ENCODE measurements at regions not wholly inside any gene's neighbourhood (a gene's known extent, or its start where the extent isn't known, plus 50 kb on each side); places are given as distances from the start of the nearest gene placed in this dataset.

- no peak overlapping the region for H3K27ac ChIP-seq (ENCODE audit: low read depth, low read length)
- H4K91ac ChIP-seq (ENCODE audit: low read depth, low read length): no peak overlapping the region
- no peaks in the 10 kb centered on the region for H3K79me1 ChIP-seq (ENCODE audit: low read length)
- H2AK5ac ChIP-seq (ENCODE audit: low read length): no peak overlapping the region
- H3K9me3 ChIP-seq (ENCODE audit: insufficient read depth, low read depth, low read length): no peaks in the 10 kb centered on the region
- no CpG with 5 or more reads among the region's 6 CpGs for WGBS (ENCODE audit: extremely low coverage, insufficient coverage, insufficient read length)
- H2BK12ac ChIP-seq (ENCODE audit: low read length): no peak overlapping the region
- no peak overlapping the region for H3K4me2 ChIP-seq (ENCODE audit: low read length)
- no peak overlapping the region for H3K14ac ChIP-seq (ENCODE audit: low read length)
- no peak overlapping the region for H3K9ac ChIP-seq (ENCODE audit: low read length)
- DNase-seq: no peak
- no peaks in the 10 kb centered on the region for H3K27me3 ChIP-seq (ENCODE audit: insufficient read depth, low read length)
- no peaks in the 10 kb centered on the region for H3K36me3 ChIP-seq (ENCODE audit: control insufficient read depth in 1 of 2, insufficient read depth in 2 of 2, low read length in 2 of 2)
- no peaks in the 10 kb centered on the region for H3K79me2 ChIP-seq (ENCODE audit: control insufficient read depth, insufficient read depth, low read length, poor library complexity)
- H2AFZ ChIP-seq (ENCODE audit: insufficient read depth, low read length, poor library complexity): no peak overlapping the region
- H4K12ac ChIP-seq (ENCODE audit: low read depth, low read length): no peak overlapping the region
- H2BK5ac ChIP-seq (ENCODE audit: low read depth, low read length, poor library complexity): no peak overlapping the region
- H3K4me1 ChIP-seq (ENCODE audit: control insufficient read depth in 1 of 2, insufficient read depth in 2 of 2, low read length in 2 of 2): no peaks in the 10 kb centered on the region
- no peak overlapping the region for H2BK120ac ChIP-seq (ENCODE audit: insufficient read depth, low read length, poor library complexity)
- H4K8ac ChIP-seq (ENCODE audit: low read depth, low read length): no peak overlapping the region
- H3K18ac ChIP-seq (ENCODE audit: low read length): no peak overlapping the region
- H3K4ac ChIP-seq (ENCODE audit: low read depth, low read length): no peak overlapping the region
- no peak overlapping the region for H3K4me3 ChIP-seq (ENCODE audit: low read depth, low read length)
- no peak overlapping the region for H3K23ac ChIP-seq (ENCODE audit: low read length)
Observed at GRCh38 chr7:24039991-24040624, 243.9 kb upstream of the NPY start.

GRCh38 chr7:24042028-24042427 is 242.0 kb upstream of the NPY start:
- Histone ChIP-seq H2BK12ac (ENCODE audit: low read length) (no peak overlapping the region), H4K12ac (ENCODE audit: low read depth, low read length) (no peak overlapping the region), H2AFZ (ENCODE audit: insufficient read depth, low read length, poor library complexity) (no peak overlapping the region), H3K36me3 (ENCODE audit: control insufficient read depth in 1 of 2, insufficient read depth in 2 of 2, low read length in 2 of 2) (no peaks in the 10 kb centered on the region), H2BK120ac (ENCODE audit: insufficient read depth, low read length, poor library complexity) (no peak overlapping the region), H3K4me1 (ENCODE audit: control insufficient read depth in 1 of 2, insufficient read depth in 2 of 2, low read length in 2 of 2) (no peaks in the 10 kb centered on the region), H3K14ac (ENCODE audit: low read length) (no peak overlapping the region), H2BK5ac (ENCODE audit: low read depth, low read length, poor library complexity) (no peak overlapping the region), H3K9me3 (ENCODE audit: insufficient read depth, low read depth, low read length) (no peaks in the 10 kb centered on the region), H3K79me1 (ENCODE audit: low read length) (no peaks in the 10 kb centered on the region), H3K4me3 (ENCODE audit: low read depth, low read length) (no peak overlapping the region), H3K27me3 (ENCODE audit: insufficient read depth, low read length) (no peaks in the 10 kb centered on the region), H3K23ac (ENCODE audit: low read length) (no peak overlapping the region), H3K4ac (ENCODE audit: low read depth, low read length) (no peak overlapping the region), H3K79me2 (ENCODE audit: control insufficient read depth, insufficient read depth, low read length, poor library complexity) (no peaks in the 10 kb centered on the region), H2AK5ac (ENCODE audit: low read length) (no peak overlapping the region), H3K18ac (ENCODE audit: low read length) (no peak overlapping the region), H4K91ac (ENCODE audit: low read depth, low read length) (no peak overlapping the region), H3K27ac (ENCODE audit: low read depth, low read length) (no peak overlapping the region), H4K8ac (ENCODE audit: low read depth, low read length) (no peak overlapping the region), H3K9ac (ENCODE audit: low read length) (no peak overlapping the region), H3K4me2 (ENCODE audit: low read length) (no peak overlapping the region)
- no CpG with 5 or more reads among the region's 5 CpGs for WGBS (ENCODE audit: extremely low coverage, insufficient coverage, insufficient read length)
- no peak for DNase-seq

GRCh38 chr7:24049296-24049695 is 234.7 kb upstream of the NPY start:
- Histone ChIP-seq H4K8ac (ENCODE audit: low read depth, low read length) (no peak overlapping the region), H3K4me3 (ENCODE audit: low read depth, low read length) (no peak overlapping the region)
- DNase-seq: no peak

GRCh38 chr7:24050991-24051560 is 232.9 kb upstream of the NPY start:
- Histone ChIP-seq H3K4me1 (ENCODE audit: control insufficient read depth in 1 of 2, insufficient read depth in 2 of 2, low read length in 2 of 2) (no peaks in the 10 kb centered on the region), H3K4me3 (ENCODE audit: low read depth, low read length) (no peak overlapping the region), H3K4me2 (ENCODE audit: low read length) (no peak overlapping the region), H3K4ac (ENCODE audit: low read depth, low read length) (no peak overlapping the region), H4K8ac (ENCODE audit: low read depth, low read length) (no peak overlapping the region), H3K79me2 (ENCODE audit: control insufficient read depth, insufficient read depth, low read length, poor library complexity) (no peaks in the 10 kb centered on the region), H3K9ac (ENCODE audit: low read length) (no peak overlapping the region), H2BK12ac (ENCODE audit: low read length) (no peak overlapping the region), H3K27me3 (ENCODE audit: insufficient read depth, low read length) (no peaks in the 10 kb centered on the region), H2BK5ac (ENCODE audit: low read depth, low read length, poor library complexity) (no peak overlapping the region), H3K23ac (ENCODE audit: low read length) (no peak overlapping the region), H4K91ac (ENCODE audit: low read depth, low read length) (no peak overlapping the region), H2AK5ac (ENCODE audit: low read length) (peak overlapping the region; percentile 46), H2AFZ (ENCODE audit: insufficient read depth, low read length, poor library complexity) (no peak overlapping the region), H3K9me3 (ENCODE audit: insufficient read depth, low read depth, low read length) (no peaks in the 10 kb centered on the region), H3K27ac (ENCODE audit: low read depth, low read length) (no peak overlapping the region), H4K12ac (ENCODE audit: low read depth, low read length) (no peak overlapping the region), H2BK120ac (ENCODE audit: insufficient read depth, low read length, poor library complexity) (no peak overlapping the region), H3K79me1 (ENCODE audit: low read length) (no peaks in the 10 kb centered on the region), H3K36me3 (ENCODE audit: control insufficient read depth in 1 of 2, insufficient read depth in 2 of 2, low read length in 2 of 2) (no peaks in the 10 kb centered on the region), H3K14ac (ENCODE audit: low read length) (no peak overlapping the region), H3K18ac (ENCODE audit: low read length) (no peak overlapping the region)
- WGBS (ENCODE audit: extremely low coverage, insufficient coverage, insufficient read length): no CpG with 5 or more reads among the region's 7 CpGs
- DNase-seq: peak in 1 of 2 donors; percentile 30

More at GRCh38 chr7:24049296-24049695, 234.7 kb upstream of the NPY start:
- Histone ChIP-seq H4K12ac (ENCODE audit: low read depth, low read length) (no peak overlapping the region), H2AFZ (ENCODE audit: insufficient read depth, low read length, poor library complexity) (no peak overlapping the region), H2BK12ac (ENCODE audit: low read length) (no peak overlapping the region), H3K79me2 (ENCODE audit: control insufficient read depth, insufficient read depth, low read length, poor library complexity) (no peaks in the 10 kb centered on the region), H3K79me1 (ENCODE audit: low read length) (no peaks in the 10 kb centered on the region), H3K4me1 (ENCODE audit: control insufficient read depth in 1 of 2, insufficient read depth in 2 of 2, low read length in 2 of 2) (no peaks in the 10 kb centered on the region), H2BK5ac (ENCODE audit: low read depth, low read length, poor library complexity) (no peak overlapping the region), H3K36me3 (ENCODE audit: control insufficient read depth in 1 of 2, insufficient read depth in 2 of 2, low read length in 2 of 2) (no peaks in the 10 kb centered on the region), H3K4ac (ENCODE audit: low read depth, low read length) (no peak overlapping the region), H3K18ac (ENCODE audit: low read length) (no peak overlapping the region), H3K14ac (ENCODE audit: low read length) (no peak overlapping the region), H3K27ac (ENCODE audit: low read depth, low read length) (no peak overlapping the region), H3K9ac (ENCODE audit: low read length) (no peak overlapping the region), H2AK5ac (ENCODE audit: low read length) (no peak overlapping the region), H3K4me2 (ENCODE audit: low read length) (no peak overlapping the region), H2BK120ac (ENCODE audit: insufficient read depth, low read length, poor library complexity) (no peak overlapping the region), H3K23ac (ENCODE audit: low read length) (no peak overlapping the region), H3K9me3 (ENCODE audit: insufficient read depth, low read depth, low read length) (no peaks in the 10 kb centered on the region), H3K27me3 (ENCODE audit: insufficient read depth, low read length) (no peaks in the 10 kb centered on the region), H4K91ac (ENCODE audit: low read depth, low read length) (no peak overlapping the region)
- no CpG with 5 or more reads among the region's 2 CpGs for WGBS (ENCODE audit: extremely low coverage, insufficient coverage, insufficient read length)
